Fibroblast of lung (primary cell): ENCODE measurements at regions not wholly inside any gene's neighbourhood (a gene's known extent, or its start where the extent isn't known, plus 50 kb on each side); places are given as distances from the start of the nearest gene placed in this dataset.

Source experiments
- DNase-seq, 2 donors: peaks; one replicate each; pipeline versions ENCODE4 v3.0.0 to v3.0.0-alpha.2; 2010; ENCODE audit warnings: low read depth in 2 of 2
- H2AFZ ChIP-seq: 2 replicates; pipeline ENCODE4 v1.5.1; 2012; ENCODE audit warnings: low read length, control low read depth, inconsistent platforms
- H3K27ac ChIP-seq: 2 replicates; pipeline ENCODE4 v1.5.1; 2011; ENCODE audit warnings: low read length, control low read depth; ENCODE audit not compliant: insufficient read depth
- H3K27me3 ChIP-seq: 2 replicates; pipeline ENCODE4 v1.5.1; 2011; ENCODE audit warnings: mild to moderate bottlenecking, low read length; ENCODE audit not compliant: control insufficient read depth, insufficient read depth
- H3K36me3 ChIP-seq: 2 replicates; pipeline ENCODE4 v1.5.1; 2011; ENCODE audit warnings: low read length; ENCODE audit not compliant: control insufficient read depth, insufficient read depth
- H3K4me1 ChIP-seq: 2 replicates; pipeline ENCODE4 v1.5.1; 2011; ENCODE audit warnings: low read length; ENCODE audit not compliant: control insufficient read depth, insufficient read depth; ENCODE audit errors: extremely low read depth
- H3K4me2 ChIP-seq: 2 replicates; pipeline ENCODE4 v1.5.1; 2011; ENCODE audit warnings: low read length, control low read depth; ENCODE audit not compliant: insufficient read depth; ENCODE audit errors: extremely low read depth
- H3K4me3 ChIP-seq, 4 experiments: fragments of 200-600 bp in 1 of 4; sonication (generic) in 1 of 4; replicated peaks in 1 of 4; 2 replicates each; pipeline ENCODE4 v1.5.1; 2011 to 2016; ENCODE audit warnings: low read length in 4 of 4, low read depth in 3 of 4, mild to moderate bottlenecking in 3 of 4, control low read depth in 2 of 4, inconsistent platforms in 1 of 4, mixed read lengths in 1 of 4; ENCODE audit not compliant: insufficient read depth in 1 of 4; ENCODE audit errors: control extremely low read depth in 1 of 4
- H3K79me2 ChIP-seq: 2 replicates; pipeline ENCODE4 v1.5.1; 2012; ENCODE audit warnings: mild to moderate bottlenecking, low read length, inconsistent platforms; ENCODE audit not compliant: control insufficient read depth, insufficient read depth
- H3K9ac ChIP-seq: 2 replicates; pipeline ENCODE4 v1.5.1; 2011; ENCODE audit warnings: mild to moderate bottlenecking, low read length, control low read depth; ENCODE audit not compliant: insufficient read depth
- H3K9me3 ChIP-seq: 2 replicates; pipeline ENCODE4 v1.5.1; 2012; ENCODE audit warnings: low read depth, low read length; ENCODE audit not compliant: control insufficient read depth, insufficient read depth
- H4K20me1 ChIP-seq: 2 replicates; pipeline ENCODE4 v1.5.1; 2011; ENCODE audit warnings: low read length; ENCODE audit not compliant: control insufficient read depth, insufficient read depth; ENCODE audit errors: extremely low read depth
- CTCF ChIP-seq, 2 donors: IDR thresholded peaks in 1 of 2; conservative IDR thresholded peaks in 1 of 2; 1 replicate in 1 of 2; 2 replicates in 1 of 2; pipeline ENCODE4 v1.5.1; 2011 to 2012; ENCODE audit warnings: low read length in 2 of 2, control low read depth in 1 of 2, inconsistent platforms in 1 of 2, low read depth in 1 of 2, mild to moderate bottlenecking in 1 of 2
- EZH2 ChIP-seq: IDR thresholded peaks from 2 replicates; pipeline ENCODE4 v1.5.1; 2012; ENCODE audit warnings: low read length, control low read depth, mild to moderate bottlenecking; ENCODE audit errors: missing control alignments

- Histone ChIP-seq H3K4me2 (no peak overlapping the region), H3K27me3 (no peaks in the 10 kb centered on the region), H3K4me3 (no peak overlapping the region), H4K20me1 (no peaks in the 10 kb centered on the region), H3K9ac (no peak overlapping the region), H3K79me2 (no peaks in the 10 kb centered on the region), H3K27ac (no peak overlapping the region), H2AFZ (no peak overlapping the region), H3K36me3 (no peaks in the 10 kb centered on the region), H3K9me3 (no peaks in the 10 kb centered on the region), H3K4me1 (no peaks in the 10 kb centered on the region)
- TF ChIP-seq EZH2 (no peak), CTCF (conservative IDR thresholded peaks at IDR 0.05 in 1 of 2, IDR thresholded peaks at IDR 0.05 in 1 of 2; ENCODE audit: low read depth in 1 of 2, low read length in 2 of 2) (no peak)
- DNase-seq: no peak
Observed at GRCh38 chr2:44083054-44083453, 85.6 kb upstream of the PPM1B start.

- Histone ChIP-seq H3K27ac (no peak overlapping the region), H3K27me3 (no peaks in the 10 kb centered on the region), H3K4me2 (no peak overlapping the region), H3K9ac (no peak overlapping the region), H4K20me1 (no peaks in the 10 kb centered on the region), H2AFZ (no peak overlapping the region), H3K36me3 (no peaks in the 10 kb centered on the region), H3K4me3 (no peak overlapping the region), H3K9me3 (no peaks in the 10 kb centered on the region), H3K4me1 (no peaks in the 10 kb centered on the region), H3K79me2 (no peaks in the 10 kb centered on the region)
- no peak for DNase-seq
- TF ChIP-seq CTCF (conservative IDR thresholded peaks at IDR 0.05 in 1 of 2, IDR thresholded peaks at IDR 0.05 in 1 of 2; ENCODE audit: low read depth in 1 of 2, low read length in 2 of 2) (no peak), EZH2 (no peak)
Observed at GRCh38 chr2:44084850-44085249, 83.8 kb upstream of the PPM1B start.

GRCh38 chr2:44086629-44087028, 82.0 kb upstream of the PPM1B start:
- peak overlapping the region in 1 of 4 experiments; percentile 60 for H3K4me3 ChIP-seq
- peak overlapping the region; percentile 76 for H2AFZ ChIP-seq

More at GRCh38 chr2:44086629-44087028, 82.0 kb upstream of the PPM1B start:
- no peak overlapping the region for H3K27ac ChIP-seq
- H3K36me3 ChIP-seq: no peaks in the 10 kb centered on the region
- no peaks in the 10 kb centered on the region for H3K79me2 ChIP-seq
- H4K20me1 ChIP-seq: no peaks in the 10 kb centered on the region
- no peaks in the 10 kb centered on the region for H3K27me3 ChIP-seq
- TF ChIP-seq EZH2: no peak
- TF ChIP-seq CTCF (conservative IDR thresholded peaks at IDR 0.05 in 1 of 2, IDR thresholded peaks at IDR 0.05 in 1 of 2; ENCODE audit: low read depth in 1 of 2, low read length in 2 of 2): no peak
- no peaks in the 10 kb centered on the region for H3K9me3 ChIP-seq
- H3K4me2 ChIP-seq: no peak overlapping the region
- DNase-seq: no peak
- H3K9ac ChIP-seq: no peak overlapping the region
- no peaks in the 10 kb centered on the region for H3K4me1 ChIP-seq
